HG03432 (cell line): ENCODE measurements at regions not wholly inside any gene's neighbourhood (a gene's known extent, or its start where the extent isn't known, plus 50 kb on each side); places are given as distances from the start of the nearest gene placed in this dataset.
"Not testable (repeated sequence)": the region's sequence is repeated elsewhere in the genome, so short reads cannot be mapped to it uniquely, and the experiment has no call there.

Experiments
- ATAC-seq: cut with Tn5 transposase; IDR thresholded peaks from one replicate; pipeline ENCODE4 v1.9.1; 2021; ENCODE audit warnings: mild to moderate bottlenecking, moderate library complexity; ENCODE audit not compliant: unreplicated experiment

DNA sequence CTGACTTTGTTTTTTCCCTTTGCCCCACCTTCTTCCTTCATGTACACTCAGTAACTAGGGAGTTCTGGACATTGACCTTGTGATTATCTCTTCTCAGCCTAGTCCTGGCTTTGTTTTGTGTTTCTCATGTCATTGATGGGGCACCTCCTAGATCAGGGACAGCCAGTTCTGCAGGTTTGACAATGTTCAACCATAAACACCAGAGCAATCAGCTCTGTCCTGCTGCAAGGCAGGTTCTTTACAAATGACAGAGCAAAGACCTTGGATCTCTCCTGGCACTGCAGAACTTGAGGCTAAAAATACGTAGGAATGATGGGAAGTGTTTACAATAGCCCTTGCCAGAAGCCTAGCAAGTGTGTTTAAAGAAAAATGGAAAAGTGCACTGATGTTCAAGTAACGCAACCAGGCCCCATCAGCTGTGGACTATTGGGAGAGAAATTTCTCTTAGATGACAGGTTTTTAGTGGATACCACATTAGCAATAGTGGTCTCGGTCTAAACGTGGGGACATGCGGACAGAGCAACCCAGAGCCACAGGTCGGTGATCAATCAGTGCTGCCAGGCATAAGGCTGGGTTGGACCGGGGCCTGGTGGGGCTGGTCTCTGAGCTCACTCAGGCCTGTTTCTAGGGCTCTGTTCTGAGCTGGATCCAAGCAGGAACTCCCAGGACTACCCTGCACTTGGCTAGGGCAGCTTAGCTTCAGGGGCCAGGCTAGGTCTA is 76.8 kb downstream of the SOWAHC start:
- no peak for ATAC-seq

DNA sequence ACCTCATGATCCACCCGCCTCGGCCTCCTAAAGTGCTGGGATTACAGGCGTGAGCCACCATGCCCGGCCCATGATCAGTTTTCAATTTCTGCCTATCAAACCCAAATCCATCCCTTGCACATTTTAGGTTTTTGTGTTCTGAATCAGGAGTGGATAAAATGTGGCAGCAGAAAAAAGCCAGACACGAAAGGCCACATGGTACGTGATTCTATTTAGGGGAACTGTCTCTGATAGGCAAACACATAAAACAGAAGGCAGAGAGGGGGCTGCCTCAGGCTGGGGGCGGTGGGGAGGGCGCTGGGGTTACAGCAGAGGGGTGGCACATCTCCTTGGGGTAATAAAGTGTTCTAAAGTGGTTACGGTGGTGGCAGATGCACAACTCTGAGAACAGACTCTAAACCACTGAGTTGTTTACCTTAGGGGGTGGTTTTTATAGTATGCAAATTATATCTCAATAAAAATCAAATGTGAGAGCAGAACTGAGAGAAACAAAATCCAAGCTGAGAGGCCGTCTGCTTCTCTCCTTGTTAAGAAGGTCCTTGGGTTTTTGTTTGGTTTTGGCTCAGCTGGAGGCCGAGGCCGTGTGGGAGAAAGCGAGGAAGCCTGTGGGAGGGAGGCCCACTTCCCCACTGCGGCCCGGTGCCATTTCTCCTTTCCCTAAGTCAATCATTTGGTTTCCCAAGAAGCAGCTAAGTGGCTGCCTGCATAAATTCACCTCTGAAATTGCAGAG is 78.0 kb downstream of the SOWAHC start:
- no peak for ATAC-seq

DNA sequence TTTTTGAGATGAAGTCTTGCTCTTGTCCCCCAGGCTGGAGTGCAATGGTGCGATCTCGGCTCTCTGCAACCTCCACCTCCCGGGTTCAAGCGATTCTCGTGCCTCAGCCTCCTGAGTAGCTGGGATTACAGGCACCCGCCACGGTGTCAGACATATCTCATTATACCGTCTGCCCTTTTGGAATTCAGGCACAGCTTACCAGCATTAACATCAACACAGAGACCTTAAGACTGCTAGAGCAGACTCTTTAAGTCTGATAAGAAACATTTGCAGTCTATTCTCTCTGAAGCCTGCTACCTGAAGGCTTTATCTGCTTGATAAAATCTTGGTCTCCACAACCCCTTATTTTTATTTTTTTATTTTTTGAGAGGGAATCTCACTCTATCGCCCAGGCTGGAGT is 78.7 kb downstream of the SOWAHC start:
- ATAC-seq: not testable (repeated sequence)

DNA sequence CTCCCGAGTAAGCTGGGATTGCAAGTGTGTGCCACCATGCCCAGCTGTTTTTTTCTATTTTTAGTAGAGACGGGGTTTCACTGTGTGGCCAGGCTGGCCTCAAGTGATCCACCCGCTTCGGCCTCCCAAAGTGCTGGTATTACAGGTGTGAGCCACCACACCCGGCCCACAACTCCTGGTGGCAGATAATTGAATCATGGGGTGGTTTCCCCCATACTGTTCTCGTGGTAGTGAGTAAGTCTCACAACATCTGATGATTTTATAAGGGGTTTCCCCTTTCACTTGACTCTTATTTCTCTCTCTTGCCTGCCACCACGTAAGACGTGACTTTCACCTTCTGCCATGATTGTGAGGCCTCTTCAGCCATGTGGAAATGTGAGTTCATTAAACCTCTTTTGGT is 79.1 kb downstream of the SOWAHC start:
- ATAC-seq: not testable (repeated sequence)

DNA sequence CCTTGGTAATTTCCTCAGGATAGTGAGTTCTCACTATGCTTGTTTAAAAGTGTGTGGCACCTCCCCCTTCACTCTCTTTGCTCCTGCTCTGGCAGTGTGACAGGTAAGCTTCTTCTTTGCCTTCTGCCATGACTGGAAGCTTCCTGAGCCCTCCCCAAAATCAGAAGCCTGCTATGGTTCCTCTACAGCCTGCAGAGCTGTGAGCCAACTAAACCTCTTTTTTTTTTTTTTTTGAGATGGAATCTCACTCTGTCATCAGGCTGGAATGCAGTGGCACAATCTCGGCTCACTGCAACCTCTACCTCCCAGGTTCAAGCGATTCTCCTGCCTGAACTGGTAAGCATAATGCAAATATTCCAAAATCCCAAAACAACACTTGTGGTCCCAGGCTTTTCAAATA is 80.0 kb downstream of the SOWAHC start:
- no peak for ATAC-seq

DNA sequence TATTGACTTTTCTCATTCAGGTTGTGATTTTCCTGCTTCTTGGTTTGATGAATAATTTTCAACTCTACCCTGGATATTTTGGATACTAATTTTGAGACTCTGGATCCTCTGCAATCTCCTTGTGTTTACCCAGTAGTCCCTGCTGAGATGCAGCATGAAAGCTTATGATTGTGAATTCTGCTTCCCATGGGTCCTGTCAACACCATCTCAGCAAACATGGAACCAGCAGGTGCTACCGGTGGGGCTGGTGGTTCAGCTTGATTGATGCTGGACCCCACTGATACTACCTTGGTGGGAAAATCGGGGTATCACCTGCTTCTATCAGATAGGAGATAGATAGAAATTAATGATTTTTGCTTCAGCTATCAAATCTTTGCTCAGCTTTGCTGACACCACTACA is 81.1 kb downstream of the SOWAHC start:
- ATAC-seq: no peak

DNA sequence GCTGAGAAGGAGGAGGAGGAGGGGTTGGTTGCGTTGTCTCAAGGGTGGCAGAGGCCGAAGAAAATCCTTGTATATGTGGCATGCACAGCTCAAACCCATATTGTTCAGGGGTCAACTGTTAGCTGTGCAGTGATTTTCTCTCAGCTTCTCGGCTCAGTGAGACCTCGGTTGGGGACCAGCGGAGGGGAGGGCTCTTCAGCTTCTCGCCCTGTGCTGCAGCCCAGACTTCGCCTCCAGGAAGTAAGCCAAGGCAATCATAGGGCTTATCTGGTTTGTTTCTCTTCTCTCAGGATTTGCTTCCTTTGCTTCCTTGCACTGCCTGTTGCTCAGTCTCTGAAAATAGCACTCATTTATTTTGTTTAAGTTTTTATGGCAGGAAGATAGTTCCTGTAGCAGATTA is 85.5 kb downstream of the SOWAHC start:
- no peak for ATAC-seq

DNA sequence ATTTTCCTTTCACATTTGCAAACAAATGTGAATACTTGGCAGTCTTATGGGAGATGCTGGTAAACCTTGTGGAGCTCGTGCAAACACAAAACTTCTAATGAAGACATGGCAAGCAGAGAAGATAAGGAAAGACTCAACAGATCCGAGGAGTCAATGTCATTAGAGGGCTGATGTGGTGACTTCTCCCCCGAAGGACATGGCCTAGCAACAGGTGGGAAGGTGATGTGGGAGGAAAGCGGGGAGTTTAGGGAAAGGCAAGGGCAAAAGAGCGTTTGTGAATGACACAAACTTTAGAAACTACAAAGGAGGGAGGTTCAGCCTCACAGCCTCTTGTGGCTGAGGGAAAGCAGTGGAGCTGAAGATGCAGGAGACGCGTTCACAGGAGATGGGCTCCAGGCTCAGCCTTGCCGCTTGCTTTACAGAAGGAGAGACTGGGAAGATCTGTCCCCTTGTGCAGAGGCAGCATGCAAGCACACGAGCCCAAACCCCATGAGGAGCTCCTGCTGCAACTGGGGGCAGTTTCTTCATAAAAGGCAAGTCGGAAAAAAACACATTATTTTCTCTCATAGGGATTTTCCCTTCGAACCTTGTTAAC is 86.6 kb downstream of the SOWAHC start:
- no peak for ATAC-seq

DNA sequence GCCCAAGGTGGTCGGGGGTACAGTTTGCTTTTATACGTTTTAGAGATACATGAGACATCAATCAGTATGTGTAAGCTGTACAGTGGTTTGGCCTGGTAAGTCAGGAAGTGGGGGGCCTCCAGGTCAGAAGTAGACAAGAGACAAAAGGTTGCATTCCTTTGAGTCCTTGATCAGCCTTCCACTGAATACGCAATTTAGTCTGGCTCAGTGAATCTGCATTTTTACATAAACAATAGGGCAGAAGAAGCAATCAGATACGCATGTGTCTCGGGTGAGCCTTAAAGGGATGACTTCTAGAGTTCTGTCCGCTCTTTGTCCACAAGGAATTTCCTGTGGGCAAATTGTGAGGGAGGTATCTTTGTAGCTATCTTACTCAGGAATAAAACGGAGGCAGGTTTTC is 87.2 kb downstream of the SOWAHC start:
- ATAC-seq: no peak

DNA sequence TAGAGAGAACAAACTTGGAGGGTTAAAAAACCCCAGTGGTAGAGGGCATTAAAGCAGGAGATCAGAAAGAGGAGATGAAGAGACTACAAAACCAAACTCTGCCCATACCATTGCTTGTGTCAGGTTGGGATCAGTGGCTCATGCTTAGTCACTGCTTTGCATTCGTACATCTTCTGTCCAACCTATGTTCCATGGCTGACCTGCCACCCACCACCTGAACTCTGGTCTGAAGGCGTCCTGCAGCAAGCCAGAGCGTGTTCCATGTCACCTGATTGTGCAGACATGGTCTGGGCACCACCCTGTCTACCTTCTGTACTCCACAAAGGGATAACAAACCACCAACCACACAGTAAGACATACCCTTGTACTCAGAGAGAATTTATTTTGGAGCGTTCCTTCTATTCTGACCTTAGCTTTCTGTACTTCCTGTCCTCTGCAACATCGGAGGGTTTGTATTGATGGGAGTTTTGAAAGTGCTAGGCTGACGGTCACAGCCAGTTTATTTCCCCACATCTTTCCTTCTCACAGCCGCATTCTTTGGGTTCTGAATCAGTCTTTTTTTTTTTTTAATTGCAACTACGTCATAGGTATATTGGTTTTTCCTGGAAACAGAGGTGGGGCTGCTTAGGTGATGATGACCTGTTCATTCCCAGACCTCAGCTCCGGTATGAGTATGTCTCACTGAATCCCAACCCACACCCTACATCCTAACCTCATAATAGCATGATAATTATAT is 88.3 kb downstream of the SOWAHC start:
- no peak for ATAC-seq

DNA sequence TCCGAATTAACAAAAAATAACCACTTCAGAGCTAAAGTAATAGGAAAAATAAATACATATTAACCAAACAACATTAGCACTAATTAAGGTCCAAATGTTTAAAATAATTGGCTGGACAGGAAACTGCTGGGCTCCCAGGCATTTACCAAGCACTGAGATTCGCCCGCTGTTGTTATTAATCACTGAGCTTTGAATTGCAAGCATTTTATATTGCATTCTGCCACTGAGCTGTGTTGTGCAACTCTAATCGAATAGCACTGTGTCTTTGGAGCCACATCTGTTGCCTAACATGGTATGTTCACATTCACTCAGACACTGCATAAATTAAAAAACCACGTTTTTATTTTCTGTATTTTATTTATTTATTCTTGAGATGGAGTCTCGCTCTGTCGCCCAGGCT is 88.9 kb downstream of the SOWAHC start:
- no peak for ATAC-seq

DNA sequence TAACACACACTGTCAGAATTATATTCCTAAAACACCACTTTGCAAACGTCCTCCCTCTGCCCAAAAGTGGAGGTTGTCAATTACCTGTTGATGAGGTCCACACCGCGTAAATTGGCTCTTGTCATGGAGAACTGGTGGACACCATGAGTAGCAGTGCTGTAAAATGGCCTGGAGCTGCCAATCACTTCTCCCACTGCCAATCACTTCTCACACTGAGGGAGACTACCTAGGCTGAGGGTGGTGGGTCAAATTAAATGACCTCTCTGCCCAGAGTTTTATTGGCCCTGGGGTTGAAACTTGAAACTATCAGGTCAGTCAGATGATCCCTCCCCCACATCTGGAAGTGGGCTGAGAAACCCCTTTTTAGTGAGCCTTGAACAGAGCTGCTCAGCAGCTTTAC is 89.6 kb downstream of the SOWAHC start:
- ATAC-seq: no peak

DNA sequence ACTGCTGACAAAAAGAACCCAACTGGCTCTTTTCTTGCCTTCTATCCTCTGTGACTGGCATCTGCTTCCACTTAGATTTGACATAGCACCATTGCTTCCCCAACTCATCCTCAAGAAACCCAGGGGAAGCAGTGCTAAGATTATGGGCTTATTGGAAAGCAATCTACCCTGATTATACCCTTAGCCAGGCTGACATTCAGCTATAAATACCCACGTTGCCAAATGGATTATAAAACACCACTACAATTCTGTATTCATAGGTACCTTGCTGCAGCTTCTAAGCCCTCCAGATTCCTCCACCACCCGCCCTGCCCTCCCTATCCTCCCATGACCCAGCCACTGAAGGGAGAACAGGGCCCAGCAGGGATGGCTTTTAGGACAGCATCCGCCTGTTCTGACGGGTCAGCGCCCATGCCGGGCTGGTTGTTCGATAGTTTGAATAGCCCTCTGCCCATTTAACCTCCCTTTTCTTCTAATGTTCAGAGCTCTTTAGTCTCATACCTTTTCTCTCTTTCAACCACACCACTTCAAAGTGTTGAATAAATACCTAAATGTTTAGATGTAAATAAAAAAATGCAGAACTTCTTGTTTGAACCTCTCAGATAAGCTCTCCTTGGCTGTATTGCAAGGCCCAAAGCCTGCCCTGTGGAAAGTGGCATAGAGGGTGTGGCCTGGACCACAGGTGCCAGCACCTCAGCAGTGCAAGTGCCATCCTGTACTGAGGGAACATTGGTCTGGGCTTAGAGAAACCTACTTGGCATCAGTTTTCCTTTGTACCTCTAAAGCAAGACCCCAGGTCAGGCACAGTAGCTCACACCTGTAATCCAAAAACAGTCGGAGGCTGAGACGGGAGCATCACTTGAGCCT is 86.6 kb upstream of the RGPD5 start:
- ATAC-seq: no peak

DNA sequence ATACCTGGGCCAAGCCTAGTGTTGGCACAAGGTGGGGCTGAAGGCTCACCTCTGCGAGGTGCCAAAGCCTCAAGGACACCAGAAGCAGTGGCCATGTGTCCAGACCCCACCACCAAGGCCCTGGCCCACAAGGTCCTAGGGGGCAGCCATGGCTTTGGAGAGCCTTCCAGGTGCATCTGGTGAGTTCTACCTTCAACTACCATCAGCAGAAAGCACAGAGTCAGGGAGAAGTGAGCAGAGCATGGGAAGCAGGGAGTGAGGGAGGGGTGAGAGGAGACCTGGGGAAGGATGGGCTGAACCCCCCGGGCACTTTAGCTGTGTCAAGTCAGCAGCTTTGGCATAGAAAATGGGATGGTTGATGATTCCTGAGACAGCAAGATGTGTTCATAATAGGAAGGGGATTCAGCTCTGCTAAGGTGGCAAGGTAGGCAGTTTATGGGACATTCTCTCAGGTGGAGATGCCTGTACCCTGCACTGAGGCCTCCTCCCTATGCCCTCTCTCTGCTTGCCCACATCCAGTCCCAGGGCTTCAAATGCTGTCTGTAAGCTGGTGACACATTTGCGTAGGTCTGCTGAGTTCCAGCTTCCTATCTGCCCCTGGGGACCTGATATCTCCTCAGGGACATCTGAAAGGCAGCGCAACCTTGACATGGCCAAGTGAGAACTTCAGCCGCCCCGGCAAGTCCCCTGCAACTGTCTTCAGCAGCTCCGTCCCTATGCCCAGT is 83.4 kb upstream of the RGPD5 start:
- peak; percentile 58 for ATAC-seq

DNA sequence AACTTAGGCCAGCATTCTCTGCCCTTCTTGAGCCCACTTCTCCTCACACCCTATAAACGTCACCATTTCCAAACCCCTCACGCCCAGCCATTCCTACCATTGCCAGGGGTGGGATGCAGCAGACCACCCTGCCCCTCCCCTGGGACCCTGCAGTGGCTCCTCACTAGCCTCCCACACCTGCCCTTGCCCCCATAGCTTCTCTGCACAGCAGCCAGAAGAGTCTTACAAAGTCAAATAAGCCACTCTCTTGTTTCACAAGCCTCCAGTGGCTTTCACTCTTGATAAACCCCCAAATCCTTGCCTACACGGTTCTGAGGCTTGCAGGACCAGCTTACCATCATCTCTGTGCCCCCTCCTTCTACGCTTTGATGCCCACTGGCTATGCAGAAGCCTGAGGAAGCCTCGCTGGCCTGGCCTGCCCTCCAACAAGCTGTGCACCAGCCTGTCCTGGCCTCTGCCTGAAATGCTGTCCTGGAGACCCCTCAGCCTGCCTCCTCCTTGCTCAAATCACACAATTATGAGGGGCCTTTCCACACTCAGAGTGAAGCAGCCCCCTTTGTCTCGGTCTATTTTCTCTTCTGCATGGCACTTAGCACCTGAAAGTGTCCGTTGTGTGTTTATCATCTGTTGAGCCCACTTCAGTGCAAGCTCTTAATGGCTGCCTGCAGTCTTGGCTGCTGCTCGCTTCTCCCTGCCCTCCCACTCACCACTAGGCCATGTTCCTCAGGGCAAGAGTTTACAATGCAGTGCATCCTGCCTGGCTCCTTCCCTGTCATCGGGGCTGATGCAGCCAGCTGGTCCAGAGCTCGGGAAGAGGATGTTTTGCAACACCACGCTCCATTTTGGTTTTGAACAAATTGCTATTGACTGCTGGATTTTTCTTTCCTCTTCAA is 82.6 kb upstream of the RGPD5 start:
- peak; percentile 35 for ATAC-seq

DNA sequence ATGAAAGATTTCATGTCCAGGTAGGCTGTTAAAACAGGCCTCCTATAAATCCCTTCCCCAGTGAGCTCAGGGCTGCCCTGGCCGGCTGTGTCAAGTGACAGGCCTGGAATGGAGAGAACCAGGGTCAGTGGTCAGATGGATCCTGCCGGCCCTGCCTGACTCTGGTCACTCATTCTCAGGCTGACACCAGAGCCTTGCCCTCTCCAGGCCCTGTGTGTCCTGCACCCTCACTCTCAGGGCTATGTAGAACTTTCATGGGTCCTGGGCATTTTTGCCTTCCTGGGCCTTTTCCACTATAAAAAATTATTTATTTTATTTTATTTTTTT is 82.0 kb upstream of the RGPD5 start:
- no peak for ATAC-seq

DNA sequence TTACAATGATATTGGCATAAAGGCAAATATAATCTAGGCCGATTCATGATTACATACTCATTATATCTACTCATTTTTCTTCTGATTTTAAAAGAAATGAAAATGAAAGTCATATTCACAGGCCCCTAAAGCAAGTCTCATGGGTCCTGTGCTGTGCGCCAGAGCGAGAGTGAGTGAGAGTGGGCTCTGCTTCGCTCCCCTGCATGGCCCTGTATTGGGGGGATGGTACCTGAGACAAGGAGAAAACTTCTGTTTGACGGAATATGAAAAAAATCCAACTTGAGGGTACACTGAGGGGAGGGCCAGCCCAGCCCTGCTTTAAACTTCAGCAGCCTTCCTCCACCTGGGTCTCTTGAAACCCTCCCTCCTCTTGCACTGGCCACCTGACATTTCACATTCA is 81.4 kb upstream of the RGPD5 start:
- ATAC-seq: no peak

DNA sequence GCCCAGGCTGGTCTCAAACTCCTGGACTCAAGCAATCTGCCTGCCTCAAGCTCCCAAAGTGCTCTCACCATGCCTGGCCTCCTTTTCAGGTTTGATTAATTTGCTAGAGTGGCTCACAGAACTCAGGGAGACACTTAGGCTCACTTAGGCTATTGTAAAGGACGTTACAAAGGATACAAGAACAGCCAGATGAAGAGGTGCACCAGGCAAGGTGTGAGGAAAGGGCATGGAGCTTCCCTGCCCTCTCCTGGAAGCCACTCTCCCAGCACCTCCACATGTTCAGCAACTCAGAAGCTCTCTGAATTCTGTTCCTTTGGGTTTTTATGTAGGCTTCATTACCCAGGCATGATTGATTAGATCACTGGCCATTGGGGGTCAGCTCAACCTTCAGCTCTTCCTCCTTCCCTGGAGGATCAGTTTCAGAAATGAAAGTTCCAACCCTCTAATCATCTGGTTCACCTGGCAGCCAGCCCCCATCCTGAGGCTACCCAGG is 78.7 kb upstream of the RGPD5 start:
- no peak for ATAC-seq

DNA sequence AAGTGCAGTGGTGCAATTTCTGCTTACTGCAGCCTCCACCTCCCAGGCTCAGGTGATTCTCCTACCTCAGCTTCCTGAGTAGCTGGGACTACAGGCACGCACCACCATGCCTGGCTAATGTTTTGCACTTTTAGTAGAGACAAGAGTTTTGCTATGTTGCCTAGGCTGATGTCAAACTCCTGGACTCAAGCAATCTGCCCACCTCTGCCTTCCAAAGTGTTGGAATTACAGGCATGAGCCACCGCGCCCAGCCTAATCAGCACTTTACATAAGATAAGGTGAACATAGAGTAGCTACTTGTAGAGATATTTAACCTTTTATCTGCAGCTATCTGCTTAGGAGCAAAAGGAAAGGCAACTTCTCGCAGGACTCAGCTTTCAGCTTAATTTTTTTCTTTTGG is 77.5 kb upstream of the RGPD5 start:
- not testable (repeated sequence) for ATAC-seq
